ENCODE measurements at regions not wholly inside any gene's neighbourhood (a gene's known extent, or its start where the extent isn't known, plus 50 kb on each side); places are given as distances from the start of the nearest gene placed in this dataset.

GRCh38 chr5:158435161-158435616, 576.2 kb upstream of the CLINT1 start:
- DNase-seq, result no peak

GRCh38 chr5:158434749-158435148, 575.8 kb upstream of the CLINT1 start:
- no peak for DNase-seq

- DNase-seq, result no peak
Observed at GRCh38 chr5:158433634-158434033, 574.7 kb upstream of the CLINT1 start.

GRCh38 chr5:158431369-158432029, 572.6 kb upstream of the CLINT1 start:
- DNase-seq, result no peak

GRCh38 chr5:158430798-158431167, 571.8 kb upstream of the CLINT1 start:
- no peak for DNase-seq

- no peak for DNase-seq
Observed at GRCh38 chr5:158430166-158430797, 571.3 kb upstream of the CLINT1 start.

- DNase-seq, result no peak
Observed at GRCh38 chr5:158429564-158429963, 570.6 kb upstream of the CLINT1 start.

GRCh38 chr5:158423623-158424200, 564.8 kb upstream of the CLINT1 start:
- no peak for DNase-seq

GRCh38 chr5:158422653-158423515, 563.9 kb upstream of the CLINT1 start:
- no peak for DNase-seq

GRCh38 chr5:158421319-158421718, 562.4 kb upstream of the CLINT1 start:
- DNase-seq, result no peak

GRCh38 chr5:158419186-158419585, 560.2 kb upstream of the CLINT1 start:
- DNase-seq, result peak; percentile 33

GRCh38 chr5:158414780-158415179, 555.8 kb upstream of the CLINT1 start:
- no peak for DNase-seq

GRCh38 chr5:158414333-158414762, 555.4 kb upstream of the CLINT1 start:
- no peak for DNase-seq

- peak; percentile 86 for DNase-seq
Observed at GRCh38 chr5:158413122-158413680, 554.3 kb upstream of the CLINT1 start.

GRCh38 chr5:158410976-158411375, 552.0 kb upstream of the CLINT1 start:
- DNase-seq, result no peak

- no peak for DNase-seq
Observed at GRCh38 chr5:158409507-158409906, 550.6 kb upstream of the CLINT1 start.

- DNase-seq, result no peak
Observed at GRCh38 chr5:158407824-158408195, 548.9 kb upstream of the CLINT1 start.

GRCh38 chr5:158406884-158407823, 548.2 kb upstream of the CLINT1 start:
- DNase-seq, result peak; percentile 72

- DNase-seq, result no peak
Observed at GRCh38 chr5:158398360-158399201, 539.6 kb upstream of the CLINT1 start.

- no peak for DNase-seq
Observed at GRCh38 chr5:158397278-158397677, 538.3 kb upstream of the CLINT1 start.

- DNase-seq, result no peak
Observed at GRCh38 chr5:158394102-158394501, 535.2 kb upstream of the CLINT1 start.

Measured in suppressor macrophage treated with lipopolysaccharide for 4 hours (primary cell).